Uterus (tissue), 3 donors: ENCODE measurements at regions not wholly inside any gene's neighbourhood (a gene's known extent, or its start where the extent isn't known, plus 50 kb on each side); places are given as distances from the start of the nearest gene placed in this dataset.
A peak's percentile ranks its signal among the peaks of the same experiment; 100 is the strongest.

ENCODE experiments used
- DNase-seq, 2 donors: peaks; one replicate each; pipeline ENCODE4 v3.0.0-alpha.2; 2019 to 2020
- H3K27ac ChIP-seq, 2 donors: fragments of 200-600 bp; sonication (generic); 1 replicate in 1 of 2; 2 replicates in 1 of 2; pipeline ENCODE4 v1.5.1; 2016 to 2018
- H3K27me3 ChIP-seq, 2 donors: fragments of 200-600 bp; sonication (generic); one replicate each; pipeline ENCODE4 v1.5.1; 2018 to 2019; ENCODE audit warnings: control low read depth in 1 of 2
- H3K36me3 ChIP-seq, 2 donors: fragments of 200-600 bp; sonication (generic); one replicate each; pipeline ENCODE4 v1.5.1; 2019; ENCODE audit warnings: control low read depth in 1 of 2
- H3K4me1 ChIP-seq, 2 donors: fragments of 200-600 bp; sonication (generic); one replicate each; pipeline ENCODE4 v1.5.1; 2018 to 2019; ENCODE audit warnings: control low read depth in 1 of 2
- H3K4me3 ChIP-seq, 2 donors: fragments of 200-600 bp; sonication (generic); 1 replicate in 1 of 2; 2 replicates in 1 of 2; pipeline ENCODE4 v1.5.1; 2018 to 2019; ENCODE audit warnings: mild to moderate bottlenecking in 1 of 2
- H3K9me3 ChIP-seq, 2 donors: fragments of 200-600 bp; sonication (generic); one replicate each; pipeline ENCODE4 v1.5.1; 2019; ENCODE audit warnings: control low read depth in 1 of 2
- CTCF ChIP-seq, 4 experiments: fragments of 200-600 bp in 2 of 4; fragments of 450-650 bp in 2 of 4; sonication (generic) in 2 of 4; IDR thresholded peaks; one replicate each; pipeline ENCODE4 v1.5.1; 2016 to 2019; ENCODE audit warnings: antibody characterized with exemption in 4 of 4, mild to moderate bottlenecking in 2 of 4, moderate library complexity in 1 of 4
- POLR2A ChIP-seq, 2 donors: fragments of 450-650 bp; IDR thresholded peaks; one replicate each; pipeline ENCODE4 v1.6.1; 2016; ENCODE audit warnings: antibody characterized with exemption in 2 of 2, mild to moderate bottlenecking in 1 of 2, moderate library complexity in 1 of 2
- intact Hi-C: fragments of 100-400 bp; cut with DNase I; formaldehyde crosslinking; loops from one replicate; pipeline ENCODE4 v1.15.1; 2023; ENCODE audit warnings: low total_unique reads
- donor health status: DM: yes; HTN: yes; CAD: no.

GRCh38 chr14:32259368-32260013 lies 56.4 kb upstream of the RNU6-8 start:
- H3K9me3 ChIP-seq, result peaks cover 0 to 7% of the 10 kb centered on the region in 2 donors
- no peak for DNase-seq
- H3K4me1 ChIP-seq, result peaks cover 0 to 13% of the 10 kb centered on the region in 2 donors
- no peaks in the 10 kb centered on the region for H3K36me3 ChIP-seq
- TF ChIP-seq POLR2A (IDR thresholded peaks at IDR 0.05), result no peak
- TF ChIP-seq CTCF (IDR thresholded peaks at IDR 0.05), result no peak
- no peak overlapping the region for H3K4me3 ChIP-seq
- intact Hi-C loops, result loop anchor here (10.0 kb wide), 2 partner anchors 185 to 755 kb away; partner anchors contain the start of gene ARHGAP5
- H3K27ac ChIP-seq, result peak overlapping the region; percentile 78 to 80
- no peaks in the 10 kb centered on the region for H3K27me3 ChIP-seq

GRCh38 chr14:32263939-32264567 lies 61.0 kb upstream of the RNU6-8 start:
- intact Hi-C loops, result no loop called here
- Histone ChIP-seq H3K4me1 (peaks cover 0 to 4% of the 10 kb centered on the region in 2 donors), H3K36me3 (no peaks in the 10 kb centered on the region), H3K4me3 (no peak overlapping the region), H3K9me3 (peaks cover 0 to 12% of the 10 kb centered on the region in 2 donors), H3K27me3 (no peaks in the 10 kb centered on the region), H3K27ac (no peak overlapping the region)
- DNase-seq, result no peak
- TF ChIP-seq POLR2A (IDR thresholded peaks at IDR 0.05) (no peak), CTCF (IDR thresholded peaks at IDR 0.05) (no peak)

GRCh38 chr14:32265584-32265983 lies 62.5 kb upstream of the RNU6-8 start:
- Histone ChIP-seq H3K36me3 (no peaks in the 10 kb centered on the region), H3K9me3 (peaks cover 0 to 12% of the 10 kb centered on the region in 2 donors), H3K4me3 (no peak overlapping the region), H3K4me1 (no peaks in the 10 kb centered on the region), H3K27ac (no peak overlapping the region), H3K27me3 (no peaks in the 10 kb centered on the region)
- DNase-seq, result no peak
- TF ChIP-seq CTCF (IDR thresholded peaks at IDR 0.05), result no peak
- intact Hi-C loops, result no loop called here

- no peak for DNase-seq
- Histone ChIP-seq H3K9me3 (no peaks in the 10 kb centered on the region), H3K4me1 (no peaks in the 10 kb centered on the region)
These were observed 51.1 kb upstream of the AKAP6 start for GRCh38 chr14:32277998-32278397.

More at GRCh38 chr14:32277998-32278397, 51.1 kb upstream of the AKAP6 start:
- intact Hi-C loops, result no loop called here
- TF ChIP-seq POLR2A (IDR thresholded peaks at IDR 0.05) (no peak), CTCF (IDR thresholded peaks at IDR 0.05) (no peak)
- no peaks in the 10 kb centered on the region for H3K27me3 ChIP-seq
- H3K36me3 ChIP-seq, result no peaks in the 10 kb centered on the region
- H3K4me3 ChIP-seq, result no peak overlapping the region
- H3K27ac ChIP-seq, result no peak overlapping the region
